ENCODE measurements at regions not wholly inside any gene's neighbourhood (a gene's known extent, or its start where the extent isn't known, plus 50 kb on each side); places are given as distances from the start of the nearest gene placed in this dataset.

GRCh38 chr9:19533373-19533772, 124.6 kb downstream of the ACER2 start:
- TF ChIP-seq SREBF2 (IDR thresholded peaks at IDR 0.05; ENCODE audit: low read length) (no peak), CTCF (IDR thresholded peaks at IDR 0.05 in 2 of 3, conservative IDR thresholded peaks at IDR 0.05 in 1 of 3; ENCODE audit: control insufficient read depth in 2 of 3, extremely low read depth in 1 of 3, insufficient read depth in 1 of 3, low read depth in 3 of 3, low read length in 3 of 3) (no peak), PRDM15 (CRISPR knock-in tag; IDR thresholded peaks at IDR 0.05) (no peak), PAX8 (IDR thresholded peaks at IDR 0.05) (no peak), CHD2 (IDR thresholded peaks at IDR 0.05; ENCODE audit: borderline replicate concordance, low read depth, low read length) (no peak), SMC3 (IDR thresholded peaks at IDR 0.05; ENCODE audit: borderline replicate concordance, low read length) (no peak), MAX (IDR thresholded peaks at IDR 0.05; ENCODE audit: low read depth, low read length) (no peak), CHD1 (IDR thresholded peaks at IDR 0.05; ENCODE audit: low read depth, low read length) (no peak), SUZ12 (IDR thresholded peaks at IDR 0.05; ENCODE audit: unreplicated experiment) (no peak), SIN3A (IDR thresholded peaks at IDR 0.05; ENCODE audit: low read depth, low read length) (no peak)
